ENCODE measurements at regions not wholly inside any gene's neighbourhood (a gene's known extent, or its start where the extent isn't known, plus 50 kb on each side); places are given as distances from the start of the nearest gene placed in this dataset.
"Not testable (repeated sequence)": the region's sequence is repeated elsewhere in the genome, so short reads cannot be mapped to it uniquely, and the experiment has no call there.

DNA sequence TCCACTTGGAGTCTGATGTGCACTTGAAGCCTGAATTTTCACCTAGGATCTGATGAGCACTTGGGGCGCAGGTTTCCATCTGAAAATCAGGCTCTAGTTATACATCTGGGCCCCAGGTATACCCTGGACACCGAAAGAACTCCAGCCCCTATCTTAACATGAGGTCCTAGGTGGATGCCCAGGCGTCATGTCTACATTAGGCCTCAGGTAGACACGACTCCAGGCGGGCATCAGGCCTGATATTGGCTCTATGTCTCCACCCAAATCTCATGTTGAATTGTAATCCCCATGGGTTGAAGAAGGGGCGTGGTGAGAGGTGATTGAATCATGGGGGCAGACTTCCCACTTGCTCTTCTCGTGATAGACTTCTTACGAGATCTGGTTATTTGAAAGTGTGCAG, 1488.1 kb upstream of the TPTE start:
- TF ChIP-seq, protein P1, sequence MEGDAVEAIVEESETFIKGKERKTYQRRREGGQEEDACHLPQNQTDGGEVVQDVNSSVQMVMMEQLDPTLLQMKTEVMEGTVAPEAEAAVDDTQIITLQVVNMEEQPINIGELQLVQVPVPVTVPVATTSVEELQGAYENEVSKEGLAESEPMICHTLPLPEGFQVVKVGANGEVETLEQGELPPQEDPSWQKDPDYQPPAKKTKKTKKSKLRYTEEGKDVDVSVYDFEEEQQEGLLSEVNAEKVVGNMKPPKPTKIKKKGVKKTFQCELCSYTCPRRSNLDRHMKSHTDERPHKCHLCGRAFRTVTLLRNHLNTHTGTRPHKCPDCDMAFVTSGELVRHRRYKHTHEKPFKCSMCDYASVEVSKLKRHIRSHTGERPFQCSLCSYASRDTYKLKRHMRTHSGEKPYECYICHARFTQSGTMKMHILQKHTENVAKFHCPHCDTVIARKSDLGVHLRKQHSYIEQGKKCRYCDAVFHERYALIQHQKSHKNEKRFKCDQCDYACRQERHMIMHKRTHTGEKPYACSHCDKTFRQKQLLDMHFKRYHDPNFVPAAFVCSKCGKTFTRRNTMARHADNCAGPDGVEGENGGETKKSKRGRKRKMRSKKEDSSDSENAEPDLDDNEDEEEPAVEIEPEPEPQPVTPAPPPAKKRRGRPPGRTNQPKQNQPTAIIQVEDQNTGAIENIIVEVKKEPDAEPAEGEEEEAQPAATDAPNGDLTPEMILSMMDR (IDR thresholded peaks at IDR 0.05; ENCODE audit: insufficient read depth, low read length) = not testable (repeated sequence)
- TF ChIP-seq, protein P2, sequence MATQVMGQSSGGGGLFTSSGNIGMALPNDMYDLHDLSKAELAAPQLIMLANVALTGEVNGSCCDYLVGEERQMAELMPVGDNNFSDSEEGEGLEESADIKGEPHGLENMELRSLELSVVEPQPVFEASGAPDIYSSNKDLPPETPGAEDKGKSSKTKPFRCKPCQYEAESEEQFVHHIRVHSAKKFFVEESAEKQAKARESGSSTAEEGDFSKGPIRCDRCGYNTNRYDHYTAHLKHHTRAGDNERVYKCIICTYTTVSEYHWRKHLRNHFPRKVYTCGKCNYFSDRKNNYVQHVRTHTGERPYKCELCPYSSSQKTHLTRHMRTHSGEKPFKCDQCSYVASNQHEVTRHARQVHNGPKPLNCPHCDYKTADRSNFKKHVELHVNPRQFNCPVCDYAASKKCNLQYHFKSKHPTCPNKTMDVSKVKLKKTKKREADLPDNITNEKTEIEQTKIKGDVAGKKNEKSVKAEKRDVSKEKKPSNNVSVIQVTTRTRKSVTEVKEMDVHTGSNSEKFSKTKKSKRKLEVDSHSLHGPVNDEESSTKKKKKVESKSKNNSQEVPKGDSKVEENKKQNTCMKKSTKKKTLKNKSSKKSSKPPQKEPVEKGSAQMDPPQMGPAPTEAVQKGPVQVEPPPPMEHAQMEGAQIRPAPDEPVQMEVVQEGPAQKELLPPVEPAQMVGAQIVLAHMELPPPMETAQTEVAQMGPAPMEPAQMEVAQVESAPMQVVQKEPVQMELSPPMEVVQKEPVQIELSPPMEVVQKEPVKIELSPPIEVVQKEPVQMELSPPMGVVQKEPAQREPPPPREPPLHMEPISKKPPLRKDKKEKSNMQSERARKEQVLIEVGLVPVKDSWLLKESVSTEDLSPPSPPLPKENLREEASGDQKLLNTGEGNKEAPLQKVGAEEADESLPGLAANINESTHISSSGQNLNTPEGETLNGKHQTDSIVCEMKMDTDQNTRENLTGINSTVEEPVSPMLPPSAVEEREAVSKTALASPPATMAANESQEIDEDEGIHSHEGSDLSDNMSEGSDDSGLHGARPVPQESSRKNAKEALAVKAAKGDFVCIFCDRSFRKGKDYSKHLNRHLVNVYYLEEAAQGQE (IDR thresholded peaks at IDR 0.05; ENCODE audit: insufficient replicate concordance, low read depth) = not testable (repeated sequence)
- not testable (repeated sequence) for TF ChIP-seq POLR2AphosphoS5 (IDR thresholded peaks at IDR 0.05; ENCODE audit: low read depth); SPI1 (IDR thresholded peaks at IDR 0.05; ENCODE audit: borderline replicate concordance, low read depth); GABPA (IDR thresholded peaks at IDR 0.05; ENCODE audit: low read depth)

Measured in HL-60 (cell line).